Brain microvascular endothelial cell (primary cell): ENCODE measurements at regions not wholly inside any gene's neighbourhood (a gene's known extent, or its start where the extent isn't known, plus 50 kb on each side); places are given as distances from the start of the nearest gene placed in this dataset.

Experiments
- DNase-seq: peaks from one replicate; pipeline ENCODE4 v3.0.0-alpha.2; 2020
- H3K27ac ChIP-seq: fragments of 250-450 bp; sonication (Bioruptor Pico); 2 replicates; pipeline ENCODE4 v1.5.1; 2020; ENCODE audit warnings: mild to moderate bottlenecking, moderate library complexity
- H3K27me3 ChIP-seq: fragments of 250-450 bp; sonication (Bioruptor Pico); replicated peaks from 2 replicates; pipeline ENCODE4 v1.5.1; 2020; ENCODE audit warnings: mild to moderate bottlenecking
- H3K36me3 ChIP-seq: fragments of 250-450 bp; sonication (Bioruptor Pico); replicated peaks from 2 replicates; pipeline ENCODE4 v1.5.1; 2020; ENCODE audit warnings: mild to moderate bottlenecking
- H3K4me3 ChIP-seq: 2 replicates; pipeline ENCODE4 v1.5.1; 2011; ENCODE audit warnings: low read depth, mild to moderate bottlenecking, control low read depth, low read length, moderate library complexity
- CTCF ChIP-seq: IDR thresholded peaks from 2 replicates; pipeline ENCODE4 v1.5.1; 2011; ENCODE audit warnings: low read depth, mild to moderate bottlenecking, moderate library complexity, low read length, control low read depth, inconsistent platforms; ENCODE audit errors: missing control alignments
- in situ Hi-C: cut with HindIII; loops from 2 replicates; pipeline ENCODE4 v1.10.0; 2017; ENCODE audit warnings: low sequenced_read_pairs, low pct_ligation_motif_present

- no peak for DNase-seq
- in situ Hi-C loops, result no loop called here
- H3K36me3 ChIP-seq, result no peaks in the 10 kb centered on the region
- H3K27me3 ChIP-seq, result no peaks in the 10 kb centered on the region
- H3K4me3 ChIP-seq, result no peak overlapping the region
- no peak for TF ChIP-seq CTCF
- no peak overlapping the region for H3K27ac ChIP-seq
Observed at GRCh38 chr20:58153121-58153520, 75.3 kb downstream of the ANKRD60 start.

- Histone ChIP-seq H3K27ac (no peak overlapping the region), H3K27me3 (no peaks in the 10 kb centered on the region), H3K4me3 (no peak overlapping the region), H3K36me3 (no peaks in the 10 kb centered on the region)
- in situ Hi-C loops, result no loop called here
- DNase-seq, result no peak
- no peak for TF ChIP-seq CTCF
Observed at GRCh38 chr20:58150772-58151171, 77.7 kb downstream of the ANKRD60 start.

GRCh38 chr20:58149437-58150091, 78.9 kb downstream of the ANKRD60 start:
- no peak overlapping the region for H3K27ac ChIP-seq
- no peak overlapping the region for H3K4me3 ChIP-seq
- in situ Hi-C loops, result no loop called here
- no peak for DNase-seq
- TF ChIP-seq CTCF, result no peak
- no peaks in the 10 kb centered on the region for H3K27me3 ChIP-seq
- H3K36me3 ChIP-seq, result no peaks in the 10 kb centered on the region

GRCh38 chr20:58148891-58149290, 79.6 kb downstream of the ANKRD60 start:
- no peaks in the 10 kb centered on the region for H3K27me3 ChIP-seq
- in situ Hi-C loops, result no loop called here
- no peaks in the 10 kb centered on the region for H3K36me3 ChIP-seq
- H3K4me3 ChIP-seq, result no peak overlapping the region
- no peak for TF ChIP-seq CTCF
- no peak for DNase-seq
- H3K27ac ChIP-seq, result no peak overlapping the region

- DNase-seq, result no peak
- Histone ChIP-seq H3K4me3 (no peak overlapping the region), H3K27ac (no peak overlapping the region), H3K27me3 (no peaks in the 10 kb centered on the region), H3K36me3 (no peaks in the 10 kb centered on the region)
- in situ Hi-C loops, result no loop called here
- TF ChIP-seq CTCF, result no peak
Observed at GRCh38 chr20:58147628-58148370, 80.7 kb downstream of the ANKRD60 start.
